CD4-positive, alpha-beta T cell treated with Interleukin-6 at 100 ng/mL for 8 hours (primary cell): ENCODE measurements at regions not wholly inside any gene's neighbourhood (a gene's known extent, or its start where the extent isn't known, plus 50 kb on each side); places are given as distances from the start of the nearest gene placed in this dataset.

ENCODE experiments used
- DNase-seq: peaks from one replicate; pipeline ENCODE4 v3.0.0-alpha.2; 2020; ENCODE audit warnings: mixed read lengths, low spot score

GRCh38 chr11:95485115-95485900 lies 254.3 kb upstream of the SESN3 start:
- no peak for DNase-seq

- no peak for DNase-seq
Measured at GRCh38 chr11:95483339-95483738, 252.3 kb upstream of the SESN3 start.

GRCh38 chr11:95478003-95478402 lies 247.0 kb upstream of the SESN3 start:
- no peak for DNase-seq

GRCh38 chr11:95469258-95469657 lies 238.3 kb upstream of the SESN3 start:
- no peak for DNase-seq

GRCh38 chr11:95466416-95466815 lies 235.4 kb upstream of the SESN3 start:
- no peak for DNase-seq

- no peak for DNase-seq
Measured at GRCh38 chr11:95465887-95466286, 234.9 kb upstream of the SESN3 start.

- DNase-seq, result no peak
Measured at GRCh38 chr11:95461858-95462257, 230.9 kb upstream of the SESN3 start.

GRCh38 chr11:95461348-95461747 lies 230.3 kb upstream of the SESN3 start:
- DNase-seq, result no peak

- DNase-seq, result no peak
Measured at GRCh38 chr11:95459291-95460042, 228.5 kb upstream of the SESN3 start.

GRCh38 chr11:95456714-95457491 lies 225.9 kb upstream of the SESN3 start:
- no peak for DNase-seq

GRCh38 chr11:95455228-95455970 lies 224.4 kb upstream of the SESN3 start:
- DNase-seq, result no peak

- no peak for DNase-seq
Measured at GRCh38 chr11:95453616-95454171, 222.7 kb upstream of the SESN3 start.

- DNase-seq, result no peak
Measured at GRCh38 chr11:95451682-95452081, 220.7 kb upstream of the SESN3 start.

- DNase-seq, result no peak
Measured at GRCh38 chr11:95451261-95451660, 220.3 kb upstream of the SESN3 start.

GRCh38 chr11:95450547-95451123 lies 219.6 kb upstream of the SESN3 start:
- DNase-seq, result no peak

- no peak for DNase-seq
Measured at GRCh38 chr11:95445746-95446333, 214.8 kb upstream of the SESN3 start.

GRCh38 chr11:95444309-95445241 lies 213.6 kb upstream of the SESN3 start:
- no peak for DNase-seq

GRCh38 chr11:95443386-95443785 lies 212.4 kb upstream of the SESN3 start:
- peak; percentile 15 for DNase-seq

- no peak for DNase-seq
Measured at GRCh38 chr11:95442531-95443050, 211.6 kb upstream of the SESN3 start.
